RWPE2 (cell line): ENCODE measurements at regions not wholly inside any gene's neighbourhood (a gene's known extent, or its start where the extent isn't known, plus 50 kb on each side); places are given as distances from the start of the nearest gene placed in this dataset.

Source experiments
- ATAC-seq: fragments of 200-7000 bp; cut with Tn5 transposase; 3 replicates; pipeline ENCODE4 v1.9.1; 2021; ENCODE audit warnings: low read depth
- DNase-seq: peaks from one replicate; pipeline ENCODE4 v3.0.0-alpha.2; 2020; ENCODE audit warnings: low spot score
- H3K27ac ChIP-seq: fragments of 450-650 bp; 2 replicates; pipeline ENCODE4 v1.5.1; 2017; ENCODE audit warnings: mild to moderate bottlenecking; ENCODE audit not compliant: poor library complexity, severe bottlenecking
- H3K27me3 ChIP-seq: fragments of 250-450 bp; sonication (Bioruptor Pico); 2 replicates; pipeline ENCODE4 v1.5.1; 2021; ENCODE audit warnings: mild to moderate bottlenecking, moderate library complexity; ENCODE audit not compliant: insufficient read depth, poor library complexity, severe bottlenecking
- H3K36me3 ChIP-seq: fragments of 250-450 bp; sonication (Bioruptor Pico); 2 replicates; pipeline ENCODE4 v1.5.1; 2020; ENCODE audit warnings: low read depth, mild to moderate bottlenecking, moderate library complexity
- H3K4me1 ChIP-seq: fragments of 250-450 bp; sonication (Bioruptor Pico); 2 replicates; pipeline ENCODE4 v1.5.1; 2021; ENCODE audit warnings: mild to moderate bottlenecking, moderate library complexity; ENCODE audit not compliant: insufficient read depth, poor library complexity, severe bottlenecking
- H3K4me3 ChIP-seq: fragments of 250-450 bp; sonication (Bioruptor Pico); 2 replicates; pipeline ENCODE4 v1.5.1; 2021; ENCODE audit warnings: mild to moderate bottlenecking, moderate library complexity; ENCODE audit not compliant: severe bottlenecking
- H3K9me3 ChIP-seq: fragments of 250-450 bp; sonication (Bioruptor Pico); 2 replicates; pipeline ENCODE4 v1.5.1; 2021; ENCODE audit warnings: mild to moderate bottlenecking, moderate library complexity; ENCODE audit not compliant: severe bottlenecking
- CTCF ChIP-seq: fragments of 450-650 bp; IDR thresholded peaks from one replicate; pipeline ENCODE4 v1.5.1; 2017; ENCODE audit warnings: mild to moderate bottlenecking, moderate library complexity; ENCODE audit not compliant: poor library complexity, severe bottlenecking

- TF ChIP-seq CTCF: no peak
- H3K27ac ChIP-seq: peak overlapping the region; percentile 12
- H3K36me3 ChIP-seq: no peaks in the 10 kb centered on the region
- H3K9me3 ChIP-seq: no peaks in the 10 kb centered on the region
- no peak overlapping the region for H3K4me3 ChIP-seq
- DNase-seq (no peak), ATAC-seq (peak; percentile 80)
- H3K27me3 ChIP-seq: no peaks in the 10 kb centered on the region
- H3K4me1 ChIP-seq: peaks cover 28% of the 10 kb centered on the region
Observed at GRCh38 chr3:177606891-177607290, 409.6 kb upstream of the TBL1XR1 start.

GRCh38 chr3:177607589-177607988, 410.3 kb upstream of the TBL1XR1 start:
- Histone ChIP-seq H3K27me3 (no peaks in the 10 kb centered on the region), H3K27ac (peak overlapping the region; percentile 12), H3K4me3 (no peak overlapping the region), H3K4me1 (peaks cover 21% of the 10 kb centered on the region), H3K36me3 (no peaks in the 10 kb centered on the region), H3K9me3 (no peaks in the 10 kb centered on the region)
- TF ChIP-seq CTCF: no peak
- DNase-seq (no peak), ATAC-seq (no peak)

GRCh38 chr3:177608443-177608842, 411.2 kb upstream of the TBL1XR1 start:
- Histone ChIP-seq H3K4me1 (peaks cover 15% of the 10 kb centered on the region), H3K27me3 (no peaks in the 10 kb centered on the region), H3K4me3 (no peak overlapping the region), H3K27ac (no peak overlapping the region), H3K36me3 (no peaks in the 10 kb centered on the region), H3K9me3 (no peaks in the 10 kb centered on the region)
- ATAC-seq (no peak), DNase-seq (no peak)
- TF ChIP-seq CTCF: no peak

- peaks cover 20% of the 10 kb centered on the region for H3K4me1 ChIP-seq
- H3K36me3 ChIP-seq: no peaks in the 10 kb centered on the region
- ATAC-seq: no peak
- no peak overlapping the region for H3K4me3 ChIP-seq
- no peaks in the 10 kb centered on the region for H3K9me3 ChIP-seq
- no peak for DNase-seq
- no peak for TF ChIP-seq CTCF
- no peak overlapping the region for H3K27ac ChIP-seq
- no peaks in the 10 kb centered on the region for H3K27me3 ChIP-seq
Observed at GRCh38 chr3:177609613-177610012, 412.3 kb upstream of the TBL1XR1 start.

- no peak for DNase-seq
- no peak for ATAC-seq
- Histone ChIP-seq H3K27me3 (no peaks in the 10 kb centered on the region), H3K9me3 (no peaks in the 10 kb centered on the region), H3K4me1 (peaks cover 26% of the 10 kb centered on the region), H3K36me3 (no peaks in the 10 kb centered on the region), H3K4me3 (no peak overlapping the region), H3K27ac (no peak overlapping the region)
- TF ChIP-seq CTCF: no peak
Observed at GRCh38 chr3:177610262-177610661, 413.0 kb upstream of the TBL1XR1 start.
